ENCODE measurements at regions not wholly inside any gene's neighbourhood (a gene's known extent, or its start where the extent isn't known, plus 50 kb on each side); places are given as distances from the start of the nearest gene placed in this dataset.

GRCh38 chr6:12661432-12662089, 55.0 kb upstream of the PHACTR1 start:
- DNase-seq (ENCODE audit: low read depth, low spot score) = no peak
